IPS DF 19.7 (cell line): ENCODE measurements at regions not wholly inside any gene's neighbourhood (a gene's known extent, or its start where the extent isn't known, plus 50 kb on each side); places are given as distances from the start of the nearest gene placed in this dataset.
"Not testable (repeated sequence)": the region's sequence is repeated elsewhere in the genome, so short reads cannot be mapped to it uniquely, and the experiment has no call there.

Experiments used
- DNase-seq: peaks from one replicate; pipeline ENCODE4 v3.0.0-alpha.2; 2013; ENCODE audit warnings: low read depth, low spot score

DNA sequence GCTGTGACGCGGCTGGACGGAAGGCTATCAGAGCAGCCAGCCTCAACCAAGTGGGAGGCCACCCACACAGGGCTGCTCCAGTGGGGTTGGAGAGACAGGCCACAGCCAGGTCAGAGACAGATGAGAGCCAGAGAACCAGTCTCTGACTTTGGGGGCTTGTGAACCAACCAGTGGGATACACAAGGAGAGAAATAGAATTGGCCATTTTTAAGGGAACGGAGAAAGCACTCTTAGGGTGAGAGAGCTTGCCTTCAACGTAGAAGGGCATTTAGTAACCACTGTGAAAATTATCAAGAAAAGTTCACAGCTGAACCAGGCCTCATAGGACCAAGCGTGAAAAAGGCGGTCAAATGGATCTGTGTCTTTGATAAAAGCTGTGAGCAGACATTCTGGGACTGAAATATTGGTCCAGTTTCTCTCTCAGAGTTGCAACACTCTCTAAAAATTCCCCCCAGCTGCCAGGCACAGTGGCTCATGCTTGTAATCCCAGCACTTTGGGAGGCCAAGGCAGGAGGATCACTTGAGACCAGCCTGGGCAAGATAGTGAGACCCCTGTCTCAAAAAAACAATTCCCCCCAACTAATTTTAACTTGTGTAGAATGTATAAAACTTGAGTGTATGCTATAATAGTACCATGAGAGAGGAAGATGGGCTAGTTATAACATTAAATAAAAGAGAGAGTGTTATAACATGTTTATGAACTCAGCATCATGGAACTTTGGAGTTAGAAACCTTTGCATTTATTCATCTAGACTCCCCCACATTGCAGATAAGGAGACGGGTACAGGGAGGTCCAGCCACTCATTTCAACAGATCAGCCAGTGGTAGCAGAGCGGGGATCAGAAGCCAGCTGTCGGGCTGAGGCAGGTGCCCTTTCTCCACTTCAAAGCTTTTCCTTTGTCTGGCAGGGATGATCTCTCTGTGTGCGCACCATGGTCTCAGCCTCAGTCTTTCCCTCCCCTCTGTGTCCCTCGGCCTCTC lies 132.2 kb downstream of the NPIPB11 start:
- DNase-seq: not testable (repeated sequence)

GRCh38 chr16:29273298-29274054 lies 133.0 kb downstream of the NPIPB11 start:
- DNase-seq: not testable (repeated sequence)

GRCh38 chr16:29271721-29272675 lies 134.5 kb downstream of the NPIPB11 start:
- not testable (repeated sequence) for DNase-seq

GRCh38 chr16:29270923-29271322 lies 135.6 kb downstream of the NPIPB11 start:
- DNase-seq: not testable (repeated sequence)

DNA sequence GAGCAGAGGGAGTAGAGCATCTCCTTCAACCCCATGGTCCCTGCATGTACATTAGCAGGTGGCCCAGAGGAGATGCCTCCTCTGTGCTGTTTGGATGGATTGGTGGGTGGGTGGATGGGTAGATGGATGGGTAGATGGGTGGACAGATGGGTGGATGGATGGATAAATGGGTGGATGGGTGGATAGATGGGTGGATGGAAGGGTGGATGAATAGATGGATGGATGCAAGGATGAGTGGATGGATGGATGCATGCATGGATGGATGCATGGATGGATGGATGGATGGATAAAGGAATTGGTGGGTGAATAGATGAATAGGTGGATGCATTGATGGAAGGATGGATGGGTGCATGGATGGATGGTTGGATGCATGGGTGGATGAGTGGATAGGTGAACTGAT lies 136.5 kb downstream of the NPIPB11 start:
- not testable (repeated sequence) for DNase-seq

DNA sequence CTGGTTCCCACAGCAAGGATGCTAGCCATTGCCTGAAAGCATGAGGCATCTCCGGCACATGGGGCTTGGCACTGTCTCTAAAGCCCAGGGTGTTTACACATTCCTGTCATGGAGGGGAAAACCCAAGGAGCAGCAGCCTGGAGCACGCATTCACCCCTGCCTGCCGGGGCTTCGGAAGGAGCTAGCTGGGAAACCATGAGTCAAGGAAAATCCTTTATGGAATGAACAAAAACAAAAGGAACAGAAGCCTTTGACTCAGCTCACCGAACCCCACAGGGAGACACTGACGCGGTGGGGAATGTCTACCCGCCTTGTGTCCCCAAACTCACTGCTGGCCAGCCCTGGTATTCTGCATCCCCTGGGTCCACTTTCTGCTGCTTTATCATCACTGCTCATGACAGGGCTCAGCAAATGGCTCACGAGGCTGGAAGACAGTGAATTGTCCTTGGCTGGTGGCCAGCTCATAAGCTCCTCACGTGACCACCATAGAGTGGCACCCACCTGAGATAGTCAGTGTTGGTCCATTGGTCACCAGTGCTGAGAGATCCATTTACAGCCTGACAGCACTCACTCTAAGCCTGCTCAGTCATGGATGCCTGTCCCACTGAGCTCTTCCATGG lies 137.2 kb downstream of the NPIPB11 start:
- DNase-seq: not testable (repeated sequence)

GRCh38 chr16:29268785-29269191 lies 137.7 kb downstream of the NPIPB11 start:
- DNase-seq: not testable (repeated sequence)

DNA sequence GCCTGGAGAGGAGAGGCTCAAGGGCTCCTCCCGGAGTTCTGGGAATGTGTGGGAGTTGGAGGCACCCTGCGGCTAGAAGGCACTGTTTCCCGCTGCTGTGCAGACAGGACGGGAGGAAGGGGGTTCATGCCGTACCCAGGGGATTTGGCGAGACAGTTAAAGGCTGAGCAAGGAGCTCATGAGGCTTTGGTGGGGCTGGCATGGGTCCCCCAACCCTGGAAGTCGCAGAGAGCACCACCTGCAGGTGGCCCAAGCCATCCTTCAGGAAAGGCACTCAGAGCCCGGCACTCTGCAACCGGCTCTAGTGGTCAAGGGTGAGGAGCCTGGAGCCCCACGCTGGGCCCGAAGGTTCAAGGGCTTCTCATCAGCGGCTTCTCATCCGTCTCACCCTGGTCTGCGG lies 138.2 kb downstream of the NPIPB11 start:
- DNase-seq: not testable (repeated sequence)

DNA sequence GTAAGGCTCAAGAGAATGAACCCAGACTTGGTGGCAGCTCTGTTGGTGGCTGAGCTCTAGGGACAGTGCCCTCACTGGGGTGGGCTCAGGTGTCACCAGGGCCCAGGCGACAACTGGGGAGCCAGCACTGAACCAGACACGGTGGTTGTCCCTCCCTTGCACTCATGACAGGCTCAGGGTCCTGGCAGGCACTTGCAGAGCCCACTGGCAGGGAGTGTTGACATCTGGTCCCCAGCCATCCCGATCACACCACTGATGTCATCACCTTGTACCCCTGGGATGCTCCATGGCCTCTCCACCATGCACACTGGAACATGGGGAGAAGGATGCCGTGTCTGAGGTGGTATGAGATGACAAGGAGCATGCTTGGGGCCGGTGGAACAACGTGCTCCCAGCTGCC lies 138.6 kb downstream of the NPIPB11 start:
- not testable (repeated sequence) for DNase-seq

DNA sequence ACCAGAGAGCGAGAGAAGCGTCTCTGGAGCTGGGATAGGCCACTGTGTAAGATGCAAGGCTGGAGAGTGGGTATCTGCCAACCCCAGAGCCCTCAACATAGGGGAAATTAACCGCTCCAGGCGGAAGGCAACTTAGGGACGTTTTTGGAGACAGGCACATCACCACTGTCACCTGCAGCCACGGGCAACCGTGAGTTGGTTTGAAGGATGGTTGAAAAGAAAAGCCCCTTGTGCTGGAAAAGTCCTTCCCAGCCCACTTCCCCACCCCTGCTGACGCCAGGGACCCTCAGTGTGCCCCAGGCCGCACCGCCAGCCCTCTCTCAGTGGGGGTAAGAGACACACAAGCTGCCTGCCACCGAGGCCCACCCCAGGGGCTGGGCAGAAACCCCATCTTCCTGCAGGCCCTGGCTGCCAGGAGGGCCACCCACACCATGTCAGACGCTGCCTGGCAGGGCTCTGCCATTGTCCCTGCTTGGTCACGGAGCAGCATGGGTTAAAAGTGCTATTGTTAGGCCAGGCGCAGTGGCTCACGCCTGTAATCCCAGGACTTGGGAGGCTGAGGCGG lies 139.4 kb downstream of the NPIPB11 start:
- not testable (repeated sequence) for DNase-seq

- DNase-seq: not testable (repeated sequence)
These were observed 139.9 kb downstream of the NPIPB11 start for GRCh38 chr16:29266612-29267011.

DNA sequence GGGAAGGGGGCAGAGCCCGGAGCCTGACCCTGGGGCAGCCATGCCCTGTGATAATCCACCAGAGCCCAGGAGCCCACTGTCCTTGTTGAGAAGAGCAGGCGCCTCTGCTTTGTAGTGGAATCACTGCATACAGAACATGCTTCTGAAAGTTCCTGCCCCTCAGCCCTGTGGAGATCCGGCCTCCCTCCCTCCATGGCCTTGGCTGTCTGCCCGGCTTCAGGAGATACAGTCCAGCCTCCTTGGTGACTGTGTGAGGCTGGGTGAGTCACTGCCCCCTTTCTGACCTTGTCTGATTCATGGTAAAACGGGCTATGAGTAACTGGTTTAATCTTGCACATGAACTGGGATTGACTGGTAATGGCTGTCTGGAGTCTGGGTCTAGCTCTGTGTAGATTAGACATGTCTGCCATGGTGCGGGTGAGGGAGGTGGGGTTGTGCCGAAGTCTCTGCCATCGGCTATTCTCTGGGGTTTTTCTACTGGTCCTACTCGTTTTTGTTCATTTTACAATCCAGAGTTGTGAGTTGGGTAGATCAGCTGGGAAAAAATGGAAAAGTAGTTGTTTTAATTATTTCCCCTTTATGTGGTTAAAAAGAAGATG lies 141.2 kb downstream of the NPIPB11 start:
- not testable (repeated sequence) for DNase-seq

- not testable (repeated sequence) for DNase-seq
These were observed 142.3 kb downstream of the NPIPB11 start for GRCh38 chr16:29264080-29264837.

GRCh38 chr16:29262725-29263124 lies 143.8 kb downstream of the NPIPB11 start:
- not testable (repeated sequence) for DNase-seq

DNA sequence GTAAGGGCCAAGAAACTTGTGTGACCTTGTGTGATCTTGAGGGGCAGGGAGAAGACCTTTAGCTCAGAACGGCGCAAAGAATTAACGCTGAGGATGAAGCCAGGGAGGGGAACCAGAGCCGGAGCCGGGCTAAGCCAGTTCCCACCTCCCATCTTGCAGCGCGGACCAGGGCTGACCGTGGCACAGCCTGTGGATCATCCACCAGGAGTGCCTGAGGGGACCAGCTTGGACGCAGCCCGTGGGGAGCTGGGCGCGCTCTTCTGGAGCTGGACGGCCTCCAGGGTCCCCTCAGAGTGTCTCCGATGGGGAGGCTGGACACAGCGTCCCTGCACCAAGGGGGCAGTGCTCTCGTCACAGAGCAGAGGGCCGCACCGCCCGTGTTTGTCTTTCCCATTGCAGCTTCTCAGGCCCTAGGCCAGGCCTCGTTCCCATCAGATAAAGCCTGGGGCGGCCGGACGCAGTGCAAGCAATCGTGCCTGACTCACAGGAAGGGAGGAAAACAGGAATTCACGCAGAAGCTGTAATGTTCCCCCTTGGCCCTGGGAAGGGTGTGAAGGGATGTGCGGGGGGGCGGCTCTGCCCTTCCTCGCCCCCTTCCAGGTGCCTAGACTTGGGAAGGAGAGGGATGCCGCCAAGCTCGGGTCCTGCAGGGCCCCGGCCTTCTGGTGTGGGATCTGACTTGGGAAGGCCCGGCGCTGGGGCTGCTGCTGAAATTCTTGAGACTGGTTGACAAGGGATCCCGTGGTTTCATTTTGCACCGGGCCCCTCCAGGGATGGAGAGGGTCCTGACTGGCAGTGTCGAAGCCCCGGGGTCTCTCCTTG lies 144.9 kb downstream of the NPIPB11 start:
- not testable (repeated sequence) for DNase-seq

- DNase-seq: not testable (repeated sequence)
These were observed 145.7 kb downstream of the NPIPB11 start for GRCh38 chr16:29260683-29261426.

DNA sequence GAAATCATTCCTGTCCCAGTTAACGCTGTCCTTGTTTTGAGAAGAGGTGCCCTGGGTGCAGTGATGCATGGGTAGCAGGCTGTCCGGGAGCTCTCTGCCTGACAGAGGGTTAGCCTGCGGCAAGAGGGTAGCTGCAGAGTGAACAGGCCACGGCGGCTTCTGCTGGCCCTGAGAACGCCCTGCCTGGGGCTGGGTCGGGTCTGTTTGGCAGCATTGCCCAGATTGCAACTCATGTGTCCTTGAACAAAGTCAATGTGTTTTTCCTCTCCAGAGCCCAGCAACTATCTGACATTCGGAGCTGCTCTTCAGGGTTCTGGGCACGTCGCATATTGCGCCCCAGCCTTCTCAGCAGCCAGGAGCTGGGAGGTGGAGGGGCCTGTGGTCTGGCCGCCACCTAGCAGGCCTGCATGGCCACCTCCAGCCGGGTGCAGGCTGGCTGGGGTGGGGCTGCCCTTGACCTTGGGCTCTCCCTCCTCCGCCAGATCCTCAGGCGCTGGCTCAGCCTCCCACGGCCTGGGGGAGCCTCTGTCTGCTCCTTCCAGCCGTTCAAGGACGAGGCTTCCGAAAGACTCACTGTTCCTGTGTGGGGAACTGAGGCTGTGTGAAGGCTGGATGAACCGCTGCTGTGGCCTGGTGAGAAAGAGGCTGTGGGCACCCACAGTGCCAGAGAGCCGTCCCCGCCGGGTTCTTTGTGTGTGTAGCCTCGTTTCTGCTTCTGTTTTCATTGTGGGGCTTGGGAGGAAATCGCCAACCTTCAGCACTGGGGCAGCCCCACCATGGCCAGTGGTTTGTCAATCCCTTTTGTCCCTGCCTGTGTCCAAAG lies 146.7 kb downstream of the NPIPB11 start:
- DNase-seq: not testable (repeated sequence)
